Neural progenitor cell (in vitro differentiated cells): ENCODE measurements at regions not wholly inside any gene's neighbourhood (a gene's known extent, or its start where the extent isn't known, plus 50 kb on each side); places are given as distances from the start of the nearest gene placed in this dataset.

Experiments
- DNase-seq: peaks from one replicate; pipeline ENCODE4 v3.0.0-alpha.2; 2016; ENCODE audit warnings: low spot score
- H2AFZ ChIP-seq: fragments of 200-600 bp; sonication (generic); replicated peaks from 2 replicates; pipeline ENCODE4 v1.6.1; 2016; ENCODE audit warnings: antibody characterized with exemption
- H3F3A ChIP-seq: fragments of 200-600 bp; sonication (generic); 2 replicates; pipeline ENCODE4 v1.6.1; 2016; ENCODE audit warnings: antibody characterized with exemption, low read depth
- H3K27ac ChIP-seq: fragments of 200-600 bp; sonication (generic); 2 replicates; pipeline ENCODE4 v1.5.1; 2016; ENCODE audit warnings: mild to moderate bottlenecking
- H3K27me3 ChIP-seq: fragments of 200-600 bp; sonication (generic); 2 replicates; pipeline ENCODE4 v1.6.1; 2016; ENCODE audit warnings: mild to moderate bottlenecking, moderate library complexity
- H3K36me3 ChIP-seq: fragments of 200-600 bp; sonication (generic); 2 replicates; pipeline ENCODE4 v1.5.1; 2016
- H3K4me1 ChIP-seq: fragments of 200-600 bp; sonication (generic); 2 replicates; pipeline ENCODE4 v1.6.1; 2016; ENCODE audit warnings: mixed run types
- H3K4me2 ChIP-seq: fragments of 200-600 bp; sonication (generic); 2 replicates; pipeline ENCODE4 v1.6.1; 2016
- H3K4me3 ChIP-seq: fragments of 200-600 bp; sonication (generic); 2 replicates; pipeline ENCODE4 v1.5.1; 2016
- H3K79me2 ChIP-seq: fragments of 200-600 bp; sonication (generic); 2 replicates; pipeline ENCODE4 v1.6.1; 2016; ENCODE audit warnings: low read depth
- H3K9ac ChIP-seq: fragments of 200-600 bp; sonication (generic); 2 replicates; pipeline ENCODE4 v1.6.1; 2016
- H3K9me3 ChIP-seq: fragments of 200-600 bp; sonication (generic); 2 replicates; pipeline ENCODE4 v1.5.1; 2016; ENCODE audit warnings: low read depth
- H4K20me1 ChIP-seq: fragments of 200-600 bp; sonication (generic); 2 replicates; pipeline ENCODE4 v1.6.1; 2016; ENCODE audit warnings: low read depth
- H3K27ac Mint-ChIP-seq: 3 replicates; pipeline ENCODE4 v1.8.0; 2021; ENCODE audit warnings: mixed read lengths
- H3K27me3 Mint-ChIP-seq: 2 replicates; pipeline ENCODE4 v1.8.0; 2022; ENCODE audit warnings: low read depth, mild to moderate bottlenecking, inconsistent platforms, moderate library complexity, mixed read lengths; ENCODE audit not compliant: insufficient read depth
- H3K36me3 Mint-ChIP-seq: 3 replicates; pipeline ENCODE4 v1.8.0; 2021; ENCODE audit warnings: mixed read lengths
- H3K4me1 Mint-ChIP-seq: 3 replicates; pipeline ENCODE4 v1.8.0; 2021; ENCODE audit warnings: mixed read lengths
- H3K4me3 Mint-ChIP-seq: 3 replicates; pipeline ENCODE4 v1.8.0; 2021; ENCODE audit warnings: mild to moderate bottlenecking, moderate library complexity, mixed read lengths
- H3K9me3 Mint-ChIP-seq: 3 replicates; pipeline ENCODE4 v1.8.0; 2020; ENCODE audit warnings: mixed read lengths
- EZH2 ChIP-seq: fragments of 200-600 bp; sonication (generic); IDR thresholded peaks from 2 replicates; pipeline ENCODE4 v1.6.1; 2017; ENCODE audit warnings: antibody characterized with exemption, mild to moderate bottlenecking, moderate library complexity
- EZH2phosphoT487 ChIP-seq: fragments of 200-600 bp; sonication (generic); IDR thresholded peaks from 2 replicates; pipeline ENCODE4 v1.6.1; 2017; ENCODE audit warnings: antibody characterized with exemption
- TF ChIP-seq, protein P1 (sequence below): fragments of 200-600 bp; sonication (generic); IDR thresholded peaks from 2 replicates; pipeline ENCODE4 v1.5.1; 2017; ENCODE audit warnings: antibody characterized with exemption, mild to moderate bottlenecking

DNA sequence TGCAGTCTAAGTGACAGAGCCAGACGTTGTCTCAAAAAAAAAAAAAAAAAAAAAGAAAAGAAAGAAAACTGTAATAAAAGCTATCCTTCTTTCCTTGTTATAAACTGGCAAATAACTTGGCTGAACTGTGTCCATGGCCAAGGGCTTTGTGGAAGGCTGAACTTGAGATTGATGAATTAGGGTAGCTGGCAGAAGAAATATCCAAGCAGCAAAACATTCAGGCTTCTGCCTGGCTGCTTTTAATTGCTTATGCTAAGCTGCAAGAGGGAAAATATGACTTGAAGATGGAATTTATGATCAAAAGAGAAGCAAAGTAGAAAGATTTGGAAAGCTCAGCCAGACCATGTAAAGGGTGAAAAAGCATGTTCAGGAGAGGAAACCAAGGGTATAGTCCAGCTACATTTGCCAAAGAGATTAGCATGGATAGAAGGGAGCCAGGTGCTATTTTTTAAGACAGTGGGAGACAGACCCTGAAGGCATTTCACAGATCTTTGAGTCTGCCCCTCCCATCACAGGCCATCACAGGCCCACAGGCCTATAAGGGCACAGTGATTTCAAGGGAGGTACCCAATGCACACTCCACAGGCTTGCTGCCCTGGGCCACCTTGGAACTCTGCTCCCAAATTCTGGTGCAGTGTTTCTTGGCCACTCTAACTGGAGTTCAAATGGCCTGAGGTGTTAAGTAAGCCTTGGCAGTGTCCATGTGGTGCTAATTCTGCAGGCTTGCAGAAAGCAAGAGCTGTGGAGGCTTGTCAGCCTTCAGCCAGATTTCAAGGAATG, 226.0 kb downstream of the AEBP2 start:
- H3K9me3 Mint-ChIP-seq, result no peaks in the 10 kb centered on the region
- peaks cover 3% of the 10 kb centered on the region for H3K27me3 Mint-ChIP-seq
- DNase-seq, result no peak
- H3K4me3 ChIP-seq, result no peak overlapping the region
- no peaks in the 10 kb centered on the region for H4K20me1 ChIP-seq
- H3K36me3 Mint-ChIP-seq, result no peaks in the 10 kb centered on the region
- H3K27ac Mint-ChIP-seq, result no peak overlapping the region
- H3K4me3 Mint-ChIP-seq, result no peak overlapping the region
- H3K27ac ChIP-seq, result no peak overlapping the region
- TF ChIP-seq EZH2 (no peak), EZH2phosphoT487 (no peak)
- TF ChIP-seq, protein P1, sequence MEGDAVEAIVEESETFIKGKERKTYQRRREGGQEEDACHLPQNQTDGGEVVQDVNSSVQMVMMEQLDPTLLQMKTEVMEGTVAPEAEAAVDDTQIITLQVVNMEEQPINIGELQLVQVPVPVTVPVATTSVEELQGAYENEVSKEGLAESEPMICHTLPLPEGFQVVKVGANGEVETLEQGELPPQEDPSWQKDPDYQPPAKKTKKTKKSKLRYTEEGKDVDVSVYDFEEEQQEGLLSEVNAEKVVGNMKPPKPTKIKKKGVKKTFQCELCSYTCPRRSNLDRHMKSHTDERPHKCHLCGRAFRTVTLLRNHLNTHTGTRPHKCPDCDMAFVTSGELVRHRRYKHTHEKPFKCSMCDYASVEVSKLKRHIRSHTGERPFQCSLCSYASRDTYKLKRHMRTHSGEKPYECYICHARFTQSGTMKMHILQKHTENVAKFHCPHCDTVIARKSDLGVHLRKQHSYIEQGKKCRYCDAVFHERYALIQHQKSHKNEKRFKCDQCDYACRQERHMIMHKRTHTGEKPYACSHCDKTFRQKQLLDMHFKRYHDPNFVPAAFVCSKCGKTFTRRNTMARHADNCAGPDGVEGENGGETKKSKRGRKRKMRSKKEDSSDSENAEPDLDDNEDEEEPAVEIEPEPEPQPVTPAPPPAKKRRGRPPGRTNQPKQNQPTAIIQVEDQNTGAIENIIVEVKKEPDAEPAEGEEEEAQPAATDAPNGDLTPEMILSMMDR, result no peak
- H3K36me3 ChIP-seq, result no peaks in the 10 kb centered on the region
- peaks cover 3% of the 10 kb centered on the region for H3K4me1 Mint-ChIP-seq
- H2AFZ ChIP-seq, result no peak overlapping the region
- no peaks in the 10 kb centered on the region for H3K9me3 ChIP-seq
- H3K4me1 ChIP-seq, result no peaks in the 10 kb centered on the region
- H3K27me3 ChIP-seq, result no peaks in the 10 kb centered on the region
- H3F3A ChIP-seq, result no peaks in the 10 kb centered on the region
- H3K4me2 ChIP-seq, result no peak overlapping the region
- no peaks in the 10 kb centered on the region for H3K79me2 ChIP-seq
- H3K9ac ChIP-seq, result no peak overlapping the region

DNA sequence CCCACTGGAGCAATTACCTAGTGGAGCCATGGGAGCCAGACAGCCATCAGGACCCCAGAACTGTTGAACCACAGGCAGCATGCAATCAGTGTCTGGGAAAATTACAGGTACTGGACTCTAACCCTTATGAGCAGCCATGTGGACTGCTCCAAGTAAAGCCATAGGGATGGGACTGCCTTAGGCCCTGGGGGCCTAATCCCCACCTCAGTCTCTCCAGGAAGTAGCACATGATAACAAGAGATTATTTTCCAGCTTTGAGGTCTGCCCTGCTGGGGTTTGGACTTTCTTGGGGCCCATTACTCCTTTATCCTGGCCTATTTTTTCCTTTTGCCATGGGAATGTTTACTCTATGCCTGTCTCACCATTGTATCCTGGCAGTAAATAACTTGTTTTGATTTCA, 226.8 kb downstream of the AEBP2 start:
- Histone ChIP-seq H3K27me3 (no peaks in the 10 kb centered on the region), H4K20me1 (no peaks in the 10 kb centered on the region), H3K36me3 (no peaks in the 10 kb centered on the region), H3K4me1 (no peaks in the 10 kb centered on the region), H2AFZ (no peak overlapping the region), H3K9me3 (no peaks in the 10 kb centered on the region), H3F3A (no peaks in the 10 kb centered on the region), H3K27ac (no peak overlapping the region), H3K79me2 (no peaks in the 10 kb centered on the region), H3K9ac (no peak overlapping the region), H3K4me3 (no peak overlapping the region), H3K4me2 (no peak overlapping the region)
- no peaks in the 10 kb centered on the region for H3K9me3 Mint-ChIP-seq
- H3K4me1 Mint-ChIP-seq, result peaks cover 3% of the 10 kb centered on the region
- no peak overlapping the region for H3K27ac Mint-ChIP-seq
- TF ChIP-seq, protein P1, result no peak
- no peak for TF ChIP-seq EZH2
- no peak for TF ChIP-seq EZH2phosphoT487
- H3K36me3 Mint-ChIP-seq, result no peaks in the 10 kb centered on the region
- H3K27me3 Mint-ChIP-seq, result peaks cover 3% of the 10 kb centered on the region
- no peak overlapping the region for H3K4me3 Mint-ChIP-seq
- DNase-seq, result no peak

DNA sequence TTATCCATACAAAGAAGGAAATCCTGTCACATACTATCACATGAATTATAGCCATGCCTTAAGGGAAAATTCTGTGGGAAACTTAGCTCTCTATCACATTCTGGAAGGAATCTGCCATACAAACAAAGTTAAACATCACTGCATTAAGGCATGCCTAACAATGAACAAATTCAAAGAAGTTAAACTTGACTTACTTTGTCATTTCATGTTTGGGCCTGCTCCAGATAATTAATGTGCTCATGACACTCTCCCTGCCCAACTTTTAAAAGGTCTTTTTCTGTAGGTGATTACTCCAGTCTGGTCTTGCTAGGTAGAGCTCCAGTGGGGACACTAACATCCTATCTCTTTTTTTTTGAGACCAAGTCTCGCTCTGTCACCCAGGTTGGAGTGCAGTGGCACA, 230.5 kb downstream of the AEBP2 start:
- H3K4me3 Mint-ChIP-seq, result no peak overlapping the region
- H3K4me3 ChIP-seq, result no peak overlapping the region
- H3K36me3 ChIP-seq, result no peaks in the 10 kb centered on the region

More for the DNA sequence above, 230.5 kb downstream of the AEBP2 start:
- Histone ChIP-seq H3K27me3 (no peaks in the 10 kb centered on the region), H3K4me1 (no peaks in the 10 kb centered on the region), H3K27ac (no peak overlapping the region), H3K9ac (no peak overlapping the region), H4K20me1 (no peaks in the 10 kb centered on the region), H2AFZ (no peak overlapping the region), H3K79me2 (no peaks in the 10 kb centered on the region), H3F3A (no peaks in the 10 kb centered on the region), H3K9me3 (no peaks in the 10 kb centered on the region), H3K4me2 (no peak overlapping the region)
- DNase-seq, result no peak
- Mint-ChIP-seq H3K27ac (no peak overlapping the region), H3K27me3 (peaks cover under 1% of the 10 kb centered on the region), H3K9me3 (no peaks in the 10 kb centered on the region), H3K4me1 (no peaks in the 10 kb centered on the region), H3K36me3 (no peaks in the 10 kb centered on the region)
- TF ChIP-seq EZH2 (no peak), EZH2phosphoT487 (no peak)
- TF ChIP-seq, protein P1, result no peak
